ENCODE measurements at regions not wholly inside any gene's neighbourhood (a gene's known extent, or its start where the extent isn't known, plus 50 kb on each side); places are given as distances from the start of the nearest gene placed in this dataset.

DNA sequence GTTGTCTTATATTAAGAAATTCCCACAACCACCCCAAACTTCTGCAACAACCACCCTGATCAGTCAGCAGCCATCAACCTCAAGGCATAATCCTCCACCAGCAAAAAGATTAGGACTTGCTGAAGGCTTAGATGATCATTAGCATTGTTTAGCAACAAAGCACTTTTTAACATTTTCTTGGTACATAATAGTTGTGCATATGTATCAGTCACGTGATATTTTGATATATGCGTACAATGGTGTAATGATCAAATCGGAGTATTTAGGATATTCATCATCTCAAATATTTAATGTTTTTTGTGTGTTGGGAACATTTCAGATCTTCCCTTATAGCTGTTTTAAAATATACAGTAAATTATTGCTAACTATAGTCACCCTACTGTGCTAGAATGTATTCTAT is 73.5 kb upstream of the API5 start:
- ATAC-seq: no peak
- no peak overlapping the region for H3K4me3 Mint-ChIP-seq
- Histone ChIP-seq H3K4me3 (ENCODE audit: low read length) (no peak overlapping the region), H3K36me3 (ENCODE audit: control insufficient read depth, insufficient read depth, low read length) (no peaks in the 10 kb centered on the region), H3K4me1 (ENCODE audit: control insufficient read depth, insufficient read depth, low read length) (no peaks in the 10 kb centered on the region), H3K27ac (ENCODE audit: low read length) (no peak overlapping the region), H3K27me3 (ENCODE audit: control insufficient read depth, insufficient read depth, low read length) (peaks cover 2% of the 10 kb centered on the region), H3K9me3 (ENCODE audit: control insufficient read depth, insufficient read depth, low read length) (no peaks in the 10 kb centered on the region)
- intact Hi-C loops (cut with micrococcal nuclease): no loop called here
- no peak overlapping the region for H3K27ac Mint-ChIP-seq
- WGBS (ENCODE audit: insufficient coverage): no CpG with 5 or more reads among the region's 3 CpGs
- no peaks in the 10 kb centered on the region for H3K36me3 Mint-ChIP-seq
- TF ChIP-seq, protein P1, sequence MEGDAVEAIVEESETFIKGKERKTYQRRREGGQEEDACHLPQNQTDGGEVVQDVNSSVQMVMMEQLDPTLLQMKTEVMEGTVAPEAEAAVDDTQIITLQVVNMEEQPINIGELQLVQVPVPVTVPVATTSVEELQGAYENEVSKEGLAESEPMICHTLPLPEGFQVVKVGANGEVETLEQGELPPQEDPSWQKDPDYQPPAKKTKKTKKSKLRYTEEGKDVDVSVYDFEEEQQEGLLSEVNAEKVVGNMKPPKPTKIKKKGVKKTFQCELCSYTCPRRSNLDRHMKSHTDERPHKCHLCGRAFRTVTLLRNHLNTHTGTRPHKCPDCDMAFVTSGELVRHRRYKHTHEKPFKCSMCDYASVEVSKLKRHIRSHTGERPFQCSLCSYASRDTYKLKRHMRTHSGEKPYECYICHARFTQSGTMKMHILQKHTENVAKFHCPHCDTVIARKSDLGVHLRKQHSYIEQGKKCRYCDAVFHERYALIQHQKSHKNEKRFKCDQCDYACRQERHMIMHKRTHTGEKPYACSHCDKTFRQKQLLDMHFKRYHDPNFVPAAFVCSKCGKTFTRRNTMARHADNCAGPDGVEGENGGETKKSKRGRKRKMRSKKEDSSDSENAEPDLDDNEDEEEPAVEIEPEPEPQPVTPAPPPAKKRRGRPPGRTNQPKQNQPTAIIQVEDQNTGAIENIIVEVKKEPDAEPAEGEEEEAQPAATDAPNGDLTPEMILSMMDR (IDR thresholded peaks at IDR 0.05): no peak
- H3K27me3 Mint-ChIP-seq (ENCODE audit: low read depth in 2 of 2): peaks cover 0 to 6% of the 10 kb centered on the region in 2 donors
- H3K9me3 Mint-ChIP-seq: peaks cover 4 to 5% of the 10 kb centered on the region in 2 donors
- DNase-seq: no peak
- no peaks in the 10 kb centered on the region for H3K4me1 Mint-ChIP-seq

DNA sequence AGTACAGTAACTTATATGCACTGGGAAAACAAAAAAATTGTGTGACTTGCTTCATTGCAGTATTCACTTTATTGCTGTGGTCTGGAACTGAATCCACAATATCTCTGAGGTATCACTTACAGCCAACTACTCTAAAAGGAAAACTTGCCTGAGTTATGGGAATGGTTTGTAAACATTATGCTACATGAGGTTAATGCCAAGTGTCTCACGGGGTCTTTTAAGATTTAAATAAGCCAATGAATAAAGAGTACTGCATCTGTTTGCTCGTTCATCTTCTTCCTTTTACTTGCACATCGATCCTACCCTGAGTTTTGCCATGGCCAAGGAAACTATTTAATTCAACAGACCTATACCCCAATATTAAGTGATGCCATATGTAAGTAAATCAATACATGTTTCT is 72.0 kb upstream of the API5 start:
- Histone ChIP-seq H3K27me3 (ENCODE audit: control insufficient read depth, insufficient read depth, low read length) (peaks cover 2% of the 10 kb centered on the region), H3K9me3 (ENCODE audit: control insufficient read depth, insufficient read depth, low read length) (no peaks in the 10 kb centered on the region), H3K4me3 (ENCODE audit: low read length) (no peak overlapping the region), H3K36me3 (ENCODE audit: control insufficient read depth, insufficient read depth, low read length) (no peaks in the 10 kb centered on the region), H3K4me1 (ENCODE audit: control insufficient read depth, insufficient read depth, low read length) (no peaks in the 10 kb centered on the region), H3K27ac (ENCODE audit: low read length) (no peak overlapping the region)
- WGBS (ENCODE audit: insufficient coverage): 77% methylated on average over 2 of the region's 3 CpGs
- TF ChIP-seq, protein P1 (IDR thresholded peaks at IDR 0.05): no peak
- intact Hi-C loops (cut with micrococcal nuclease): no loop called here
- no peak for ATAC-seq
- Mint-ChIP-seq H3K36me3 (no peaks in the 10 kb centered on the region), H3K4me3 (no peak overlapping the region), H3K4me1 (no peaks in the 10 kb centered on the region), H3K27ac (no peak overlapping the region), H3K9me3 (peaks cover 3 to 4% of the 10 kb centered on the region in 2 donors), H3K27me3 (ENCODE audit: low read depth in 2 of 2) (peaks cover 0 to 2% of the 10 kb centered on the region in 2 donors)
- DNase-seq: no peak

DNA sequence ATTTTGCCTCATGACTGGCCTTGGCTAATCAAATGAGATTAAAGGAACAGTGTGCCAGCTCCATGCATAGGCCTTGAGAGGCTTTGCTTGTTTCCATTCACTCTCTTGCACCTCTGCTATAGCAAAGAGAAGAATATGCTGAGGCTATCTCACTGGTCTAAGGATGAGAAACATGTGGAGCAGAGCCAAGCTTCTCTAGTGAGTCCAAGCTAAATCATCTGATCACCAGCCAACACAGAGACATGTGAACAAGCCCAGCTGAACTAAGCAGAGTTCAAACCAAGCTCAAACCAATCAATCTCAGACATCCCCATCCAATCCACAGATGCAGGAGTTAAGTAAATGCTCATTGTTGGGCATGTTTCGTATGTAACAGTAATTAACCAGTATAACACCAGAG is 69.4 kb upstream of the API5 start:
- Histone ChIP-seq H3K9me3 (ENCODE audit: control insufficient read depth, insufficient read depth, low read length) (no peaks in the 10 kb centered on the region), H3K27me3 (ENCODE audit: control insufficient read depth, insufficient read depth, low read length) (peaks cover 2% of the 10 kb centered on the region), H3K4me3 (ENCODE audit: low read length) (no peak overlapping the region), H3K27ac (ENCODE audit: low read length) (no peak overlapping the region), H3K4me1 (ENCODE audit: control insufficient read depth, insufficient read depth, low read length) (no peaks in the 10 kb centered on the region), H3K36me3 (ENCODE audit: control insufficient read depth, insufficient read depth, low read length) (no peaks in the 10 kb centered on the region)
- no peak for ATAC-seq
- TF ChIP-seq, protein P1 (IDR thresholded peaks at IDR 0.05): no peak
- H3K27me3 Mint-ChIP-seq (ENCODE audit: low read depth in 2 of 2): no peaks in the 10 kb centered on the region
- WGBS (ENCODE audit: insufficient coverage): 86% methylated on average over 1 of the region's 1 CpG
- H3K4me3 Mint-ChIP-seq: no peak overlapping the region
- H3K27ac Mint-ChIP-seq: no peak overlapping the region
- DNase-seq: no peak
- no peaks in the 10 kb centered on the region for H3K36me3 Mint-ChIP-seq
- H3K9me3 Mint-ChIP-seq: peaks cover 2% of the 10 kb centered on the region in 2 donors
- no peaks in the 10 kb centered on the region for H3K4me1 Mint-ChIP-seq
- intact Hi-C loops (cut with micrococcal nuclease): no loop called here

DNA sequence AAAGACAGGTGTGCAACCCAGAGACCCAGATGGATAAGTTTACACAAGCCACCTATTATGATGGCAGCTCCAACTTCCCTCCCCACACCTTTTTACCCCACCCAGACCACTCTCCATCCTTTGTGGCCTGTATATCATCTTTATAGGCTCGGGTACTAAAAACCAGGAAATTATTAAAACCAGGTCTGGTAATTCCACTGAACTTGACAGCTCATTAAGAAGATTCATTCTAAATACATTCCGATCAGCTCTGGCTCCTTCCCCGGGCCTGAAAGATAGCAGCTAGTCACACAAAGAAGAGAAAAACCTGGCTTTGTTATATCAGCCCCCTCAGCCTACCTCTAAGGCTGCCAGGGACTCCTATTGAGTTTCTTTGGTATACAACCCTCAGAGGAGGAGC is 67.9 kb upstream of the API5 start:
- H3K27me3 ChIP-seq (ENCODE audit: control insufficient read depth, insufficient read depth, low read length): peaks cover 1% of the 10 kb centered on the region
- TF ChIP-seq, protein P1 (IDR thresholded peaks at IDR 0.05): no peak
- no peaks in the 10 kb centered on the region for H3K36me3 ChIP-seq (ENCODE audit: control insufficient read depth, insufficient read depth, low read length)
- Mint-ChIP-seq H3K27me3 (ENCODE audit: low read depth in 2 of 2) (peaks cover 0 to 4% of the 10 kb centered on the region in 2 donors), H3K9me3 (peaks cover 2% of the 10 kb centered on the region in 2 donors), H3K36me3 (no peaks in the 10 kb centered on the region), H3K4me3 (no peak overlapping the region), H3K27ac (no peak overlapping the region), H3K4me1 (no peaks in the 10 kb centered on the region)
- no peak overlapping the region for H3K4me3 ChIP-seq (ENCODE audit: low read length)
- WGBS (ENCODE audit: insufficient coverage): 39% methylated on average over 3 of the region's 3 CpGs
- intact Hi-C loops (cut with micrococcal nuclease): no loop called here
- H3K27ac ChIP-seq (ENCODE audit: low read length): no peak overlapping the region
- no peaks in the 10 kb centered on the region for H3K9me3 ChIP-seq (ENCODE audit: control insufficient read depth, insufficient read depth, low read length)
- no peak for ATAC-seq
- DNase-seq: no peak
- H3K4me1 ChIP-seq (ENCODE audit: control insufficient read depth, insufficient read depth, low read length): no peaks in the 10 kb centered on the region

Measured in natural killer cell (primary cell).